ENCODE measurements at regions not wholly inside any gene's neighbourhood (a gene's known extent, or its start where the extent isn't known, plus 50 kb on each side); places are given as distances from the start of the nearest gene placed in this dataset.

- peak; percentile 77 for ATAC-seq
- no peaks in the 10 kb centered on the region for H3K79me2 ChIP-seq (ENCODE audit: control insufficient read depth, insufficient read depth, low read length)
- peak overlapping the region; percentile 94 for H3K27ac ChIP-seq (ENCODE audit: extremely low read depth, low read depth, low read length)
- peak overlapping the region; percentile 82 to 87 for H3K9ac ChIP-seq (ENCODE audit: insufficient read depth in 1 of 2, low read depth in 2 of 2, low read length in 2 of 2)
- H4K20me1 ChIP-seq (replicated peaks; ENCODE audit: control insufficient read depth, insufficient read depth, low read length), result no peaks in the 10 kb centered on the region
- peak; percentile 72 to 92 (median 78) for DNase-seq (ENCODE audit: extremely low read depth in 1 of 4, low spot score in 3 of 4)
- peak overlapping the region; percentile 68 for H3K4me2 ChIP-seq (ENCODE audit: insufficient read depth, low read length)
- 7% methylated on average over 20 of the region's 20 CpGs for WGBS (ENCODE audit: insufficient coverage, low coverage, missing lambda C conversion rate)
- no peaks in the 10 kb centered on the region for H3K9me3 ChIP-seq (replicated peaks; ENCODE audit: control insufficient read depth, insufficient read depth, low read depth, low read length)
- no peak overlapping the region for H3K4me3 ChIP-seq
- CTCF ChIA-PET (ENCODE audit: low intra/inter-chr PET ratio), result no interaction called here
- H3K4me1 ChIP-seq (replicated peaks in 1 of 2; ENCODE audit: control insufficient read depth in 2 of 2, insufficient read depth in 2 of 2, low read length in 2 of 2), result peaks cover 49 to 75% of the 10 kb centered on the region in 2 experiments
- no peaks in the 10 kb centered on the region for H3K36me3 ChIP-seq (ENCODE audit: control insufficient read depth, insufficient read depth, low read length)
- POLR2A ChIA-PET, result interaction anchor here (0.5 to 7.2 kb wide), 6 partner anchors 8 to 54 kb away, joined by 3 to 109 read pairs (median 3); partner anchors contain the start of gene CD93
- BruUV-seq (replicated peaks), result TSS peak; percentile 96
- no peaks in the 10 kb centered on the region for H3K27me3 ChIP-seq (ENCODE audit: control insufficient read depth in 2 of 2, insufficient read depth in 2 of 2, low read length in 2 of 2)
- in situ Hi-C loops (cut with MboI) (no loop called here), intact Hi-C loops (cut with micrococcal nuclease) (no loop called here)
- no peaks in the 10 kb centered on the region for H3K9me1 ChIP-seq (ENCODE audit: control insufficient read depth, insufficient read depth, low read length)
- H2AFZ ChIP-seq (ENCODE audit: low read depth, low read length), result peak overlapping the region; percentile 77
- FAIRE-seq, result peak; percentile 95
- TF ChIP-seq SIN3A (IDR thresholded peaks at IDR 0.05; ENCODE audit: borderline replicate concordance in 2 of 2, control insufficient read depth in 1 of 2, low read depth in 2 of 2, low read length in 2 of 2) (no peak), GATAD2A (IDR thresholded peaks at IDR 0.05) (no peak; the same call in 1 of the 2 replicates), ZKSCAN3 (CRISPR knock-in tag; IDR thresholded peaks at IDR 0.05) (no peak), ZNF311 (CRISPR knock-in tag; IDR thresholded peaks at IDR 0.05) (no peak), PHTF2 (CRISPR knock-in tag; IDR thresholded peaks at IDR 0.05) (no peak), KDM2B (CRISPR knock-in tag; IDR thresholded peaks at IDR 0.05) (no peak), FIP1L1 (IDR thresholded peaks at IDR 0.05; ENCODE audit: low read depth, low read length, poor library complexity, severe bottlenecking) (no peak), KLF13 (tag; IDR thresholded peaks at IDR 0.05; ENCODE audit: borderline replicate concordance, low read depth) (no peak), SMAD2 (IDR thresholded peaks at IDR 0.05; ENCODE audit: low read depth, low read length) (no peak), WHSC1 (IDR thresholded peaks at IDR 0.05; ENCODE audit: low read length) (no peak), HMG20B (CRISPR knock-in tag; IDR thresholded peaks at IDR 0.05) (no peak), JUND (IDR thresholded peaks at IDR 0.05; ENCODE audit: borderline replicate concordance, low read depth, low read length) (peak; percentile 86), JUND (tag; IDR thresholded peaks at IDR 0.05; ENCODE audit: borderline replicate concordance, low read depth, low read length) (peak; percentile 84; the same call in 1 of the 3 replicates), FOXK1 (CRISPR knock-in tag; IDR thresholded peaks at IDR 0.05; ENCODE audit: borderline replicate concordance) (no peak), CAMTA2 (CRISPR knock-in tag; conservative IDR thresholded peaks at IDR 0.05) (no peak)
- TF ChIP-seq, protein P1, sequence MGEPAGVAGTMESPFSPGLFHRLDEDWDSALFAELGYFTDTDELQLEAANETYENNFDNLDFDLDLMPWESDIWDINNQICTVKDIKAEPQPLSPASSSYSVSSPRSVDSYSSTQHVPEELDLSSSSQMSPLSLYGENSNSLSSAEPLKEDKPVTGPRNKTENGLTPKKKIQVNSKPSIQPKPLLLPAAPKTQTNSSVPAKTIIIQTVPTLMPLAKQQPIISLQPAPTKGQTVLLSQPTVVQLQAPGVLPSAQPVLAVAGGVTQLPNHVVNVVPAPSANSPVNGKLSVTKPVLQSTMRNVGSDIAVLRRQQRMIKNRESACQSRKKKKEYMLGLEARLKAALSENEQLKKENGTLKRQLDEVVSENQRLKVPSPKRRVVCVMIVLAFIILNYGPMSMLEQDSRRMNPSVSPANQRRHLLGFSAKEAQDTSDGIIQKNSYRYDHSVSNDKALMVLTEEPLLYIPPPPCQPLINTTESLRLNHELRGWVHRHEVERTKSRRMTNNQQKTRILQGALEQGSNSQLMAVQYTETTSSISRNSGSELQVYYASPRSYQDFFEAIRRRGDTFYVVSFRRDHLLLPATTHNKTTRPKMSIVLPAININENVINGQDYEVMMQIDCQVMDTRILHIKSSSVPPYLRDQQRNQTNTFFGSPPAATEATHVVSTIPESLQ (CRISPR knock-in tag; IDR thresholded peaks at IDR 0.05), result no peak
- TF ChIP-seq, protein P2, sequence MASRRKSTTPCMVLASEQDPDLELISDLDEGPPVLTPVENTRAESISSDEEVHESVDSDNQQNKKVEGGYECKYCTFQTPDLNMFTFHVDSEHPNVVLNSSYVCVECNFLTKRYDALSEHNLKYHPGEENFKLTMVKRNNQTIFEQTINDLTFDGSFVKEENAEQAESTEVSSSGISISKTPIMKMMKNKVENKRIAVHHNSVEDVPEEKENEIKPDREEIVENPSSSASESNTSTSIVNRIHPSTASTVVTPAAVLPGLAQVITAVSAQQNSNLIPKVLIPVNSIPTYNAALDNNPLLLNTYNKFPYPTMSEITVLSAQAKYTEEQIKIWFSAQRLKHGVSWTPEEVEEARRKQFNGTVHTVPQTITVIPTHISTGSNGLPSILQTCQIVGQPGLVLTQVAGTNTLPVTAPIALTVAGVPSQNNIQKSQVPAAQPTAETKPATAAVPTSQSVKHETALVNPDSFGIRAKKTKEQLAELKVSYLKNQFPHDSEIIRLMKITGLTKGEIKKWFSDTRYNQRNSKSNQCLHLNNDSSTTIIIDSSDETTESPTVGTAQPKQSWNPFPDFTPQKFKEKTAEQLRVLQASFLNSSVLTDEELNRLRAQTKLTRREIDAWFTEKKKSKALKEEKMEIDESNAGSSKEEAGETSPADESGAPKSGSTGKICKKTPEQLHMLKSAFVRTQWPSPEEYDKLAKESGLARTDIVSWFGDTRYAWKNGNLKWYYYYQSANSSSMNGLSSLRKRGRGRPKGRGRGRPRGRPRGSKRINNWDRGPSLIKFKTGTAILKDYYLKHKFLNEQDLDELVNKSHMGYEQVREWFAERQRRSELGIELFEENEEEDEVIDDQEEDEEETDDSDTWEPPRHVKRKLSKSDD (conservative IDR thresholded peaks at IDR 0.05; ENCODE audit: low read length), result no peak
These were observed 51.0 kb upstream of the CD93 start for GRCh38 chr20:23136893-23137745.
